Osteoblast (primary cell): ENCODE measurements at regions not wholly inside any gene's neighbourhood (a gene's known extent, or its start where the extent isn't known, plus 50 kb on each side); places are given as distances from the start of the nearest gene placed in this dataset.
A peak's percentile ranks its signal among the peaks of the same experiment; 100 is the strongest.

Source experiments
- DNase-seq: peaks from one replicate; pipeline ENCODE4 v3.0.0; 2011; ENCODE audit warnings: low spot score, mixed read lengths; ENCODE audit not compliant: insufficient read length; ENCODE audit errors: missing footprints
- H2AFZ ChIP-seq: 2 replicates; pipeline ENCODE4 v1.6.0; 2011; ENCODE audit warnings: mild to moderate bottlenecking, low read length
- H3K27ac ChIP-seq: 2 replicates; pipeline ENCODE4 v1.5.1; 2011; ENCODE audit warnings: mild to moderate bottlenecking, low read depth, low read length, moderate library complexity
- H3K27me3 ChIP-seq: 2 replicates; pipeline ENCODE4 v1.6.0; 2012; ENCODE audit warnings: mild to moderate bottlenecking, control low read depth, inconsistent platforms, low read length, moderate library complexity; ENCODE audit not compliant: insufficient read depth
- H3K36me3 ChIP-seq: 2 replicates; pipeline ENCODE4 v1.5.1; 2011; ENCODE audit warnings: mild to moderate bottlenecking, low read length, control low read depth, moderate library complexity; ENCODE audit not compliant: insufficient read depth
- H3K4me1 ChIP-seq: 2 replicates; pipeline ENCODE4 v1.5.1; 2011; ENCODE audit warnings: mild to moderate bottlenecking, low read length, control low read depth, moderate library complexity; ENCODE audit not compliant: insufficient read depth
- H3K4me2 ChIP-seq: 2 replicates; pipeline ENCODE4 v1.6.0; 2011; ENCODE audit warnings: mild to moderate bottlenecking, low read length; ENCODE audit not compliant: insufficient read depth
- H3K4me3 ChIP-seq: fragments of 200-600 bp; sonication (generic); 3 replicates; pipeline ENCODE4 v1.5.1; 2012; ENCODE audit warnings: mild to moderate bottlenecking, low read length, inconsistent platforms; ENCODE audit not compliant: insufficient read depth
- H3K79me2 ChIP-seq: 2 replicates; pipeline ENCODE4 v1.6.0; 2012; ENCODE audit warnings: mild to moderate bottlenecking, low read length, control low read depth, inconsistent platforms; ENCODE audit not compliant: insufficient read depth
- H3K9me3 ChIP-seq: 2 replicates; pipeline ENCODE4 v1.5.1; 2011; ENCODE audit warnings: low read depth, low read length, control low read depth
- H4K20me1 ChIP-seq: 2 replicates; pipeline ENCODE4 v1.6.0; 2012; ENCODE audit warnings: mild to moderate bottlenecking, low read length, control low read depth; ENCODE audit not compliant: insufficient read depth
- TF ChIP-seq, protein P1 (sequence below): IDR thresholded peaks from 2 replicates; pipeline ENCODE4 v1.5.1; 2011; ENCODE audit warnings: mild to moderate bottlenecking, low read depth, low read length, moderate library complexity; ENCODE audit errors: extremely low read depth

DNA sequence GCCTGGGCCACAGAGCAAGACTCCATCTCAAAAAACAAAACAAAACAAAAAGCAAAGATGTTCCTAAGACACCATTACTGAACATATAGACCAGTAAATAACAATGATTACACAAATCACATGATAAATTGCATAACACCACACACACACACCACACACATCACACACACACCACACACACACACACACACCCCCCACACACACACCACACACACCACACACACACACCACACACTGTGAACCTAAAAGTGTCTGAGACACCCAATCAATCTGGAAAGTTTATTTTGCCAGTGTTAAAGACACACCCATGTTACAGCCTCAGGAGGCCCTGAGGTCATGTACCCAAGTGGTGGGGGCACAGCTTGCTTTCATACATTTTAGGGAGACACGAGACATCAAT is 62.6 kb upstream of the ASAP2 start:
- Histone ChIP-seq H3K4me1 (peaks cover 35% of the 10 kb centered on the region), H3K4me2 (no peak overlapping the region), H2AFZ (no peak overlapping the region), H3K36me3 (no peaks in the 10 kb centered on the region), H3K79me2 (no peaks in the 10 kb centered on the region), H3K27me3 (no peaks in the 10 kb centered on the region), H3K27ac (peak overlapping the region; percentile 67), H3K9me3 (no peaks in the 10 kb centered on the region), H4K20me1 (no peaks in the 10 kb centered on the region), H3K4me3 (no peak overlapping the region)
- TF ChIP-seq, protein P1, sequence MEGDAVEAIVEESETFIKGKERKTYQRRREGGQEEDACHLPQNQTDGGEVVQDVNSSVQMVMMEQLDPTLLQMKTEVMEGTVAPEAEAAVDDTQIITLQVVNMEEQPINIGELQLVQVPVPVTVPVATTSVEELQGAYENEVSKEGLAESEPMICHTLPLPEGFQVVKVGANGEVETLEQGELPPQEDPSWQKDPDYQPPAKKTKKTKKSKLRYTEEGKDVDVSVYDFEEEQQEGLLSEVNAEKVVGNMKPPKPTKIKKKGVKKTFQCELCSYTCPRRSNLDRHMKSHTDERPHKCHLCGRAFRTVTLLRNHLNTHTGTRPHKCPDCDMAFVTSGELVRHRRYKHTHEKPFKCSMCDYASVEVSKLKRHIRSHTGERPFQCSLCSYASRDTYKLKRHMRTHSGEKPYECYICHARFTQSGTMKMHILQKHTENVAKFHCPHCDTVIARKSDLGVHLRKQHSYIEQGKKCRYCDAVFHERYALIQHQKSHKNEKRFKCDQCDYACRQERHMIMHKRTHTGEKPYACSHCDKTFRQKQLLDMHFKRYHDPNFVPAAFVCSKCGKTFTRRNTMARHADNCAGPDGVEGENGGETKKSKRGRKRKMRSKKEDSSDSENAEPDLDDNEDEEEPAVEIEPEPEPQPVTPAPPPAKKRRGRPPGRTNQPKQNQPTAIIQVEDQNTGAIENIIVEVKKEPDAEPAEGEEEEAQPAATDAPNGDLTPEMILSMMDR, result no peak
- DNase-seq, result no peak

DNA sequence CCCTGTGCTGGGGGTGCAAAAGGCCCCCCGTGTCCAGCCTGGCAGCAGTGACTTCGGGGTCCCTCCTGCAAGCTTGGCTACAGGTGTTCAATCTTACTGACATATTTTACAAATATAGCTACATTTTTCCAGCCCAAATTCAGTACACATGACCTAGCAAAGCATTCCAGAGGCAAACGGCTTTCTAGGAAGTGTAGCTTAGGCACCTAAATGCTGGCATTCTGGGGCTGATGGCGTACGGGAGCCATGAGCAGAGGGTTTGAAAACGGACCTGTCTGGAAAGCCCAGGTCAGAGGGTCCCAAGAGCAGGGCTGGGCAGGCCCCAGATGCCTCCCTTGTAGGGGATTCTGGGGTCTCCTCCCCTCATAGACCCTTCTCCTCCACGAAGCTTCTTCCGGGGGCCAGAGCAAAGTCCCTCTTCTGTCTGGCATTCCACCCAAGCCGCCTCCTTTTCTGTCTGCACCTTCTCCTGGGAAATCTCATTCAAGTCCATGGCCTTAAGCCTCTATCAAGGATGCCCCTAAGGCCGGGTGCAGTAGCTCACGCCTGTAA is 63.3 kb upstream of the ASAP2 start:
- Histone ChIP-seq H2AFZ (peak overlapping the region; percentile 76), H4K20me1 (no peaks in the 10 kb centered on the region), H3K9me3 (no peaks in the 10 kb centered on the region), H3K27ac (peak overlapping the region; percentile 85), H3K4me2 (peak overlapping the region; percentile 73), H3K27me3 (no peaks in the 10 kb centered on the region), H3K79me2 (no peaks in the 10 kb centered on the region), H3K36me3 (no peaks in the 10 kb centered on the region), H3K4me1 (peaks cover 35% of the 10 kb centered on the region), H3K4me3 (peak overlapping the region; percentile 56)
- DNase-seq, result peak; percentile 76
- TF ChIP-seq, protein P1, result no peak

DNA sequence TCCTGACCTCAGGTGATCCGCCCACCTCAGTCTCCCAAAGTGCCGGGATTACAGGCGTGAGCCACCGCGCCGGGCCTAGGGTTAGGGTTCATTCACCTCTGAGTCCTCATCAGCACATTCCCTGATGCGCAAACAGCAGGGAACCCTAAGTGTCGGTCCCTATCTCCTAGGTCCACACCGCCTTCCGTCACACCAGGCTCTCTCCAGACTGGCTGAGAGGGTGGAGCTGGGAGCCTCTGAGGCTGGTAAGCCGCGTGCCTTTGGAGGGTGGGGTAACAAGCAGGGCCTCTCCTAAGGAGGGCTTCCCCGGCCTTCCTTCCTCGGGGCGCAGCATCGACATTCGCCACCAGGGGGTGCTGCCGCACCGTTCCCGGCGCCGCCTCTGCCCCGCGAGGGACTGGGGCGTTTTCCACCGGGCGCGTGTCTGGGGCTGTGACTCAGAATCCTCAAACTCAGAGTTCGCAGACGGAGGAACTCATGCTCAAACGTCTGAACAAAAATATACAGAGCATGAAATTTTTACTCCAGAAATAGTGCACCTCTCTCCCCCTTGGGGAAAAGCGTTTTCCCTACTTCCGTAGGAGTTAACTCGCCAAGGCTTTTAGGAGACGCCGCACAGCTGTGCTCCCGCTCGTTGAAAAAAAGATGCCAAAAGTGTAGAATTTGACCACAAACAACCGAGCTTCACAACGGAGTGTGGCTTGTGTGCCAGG is 63.9 kb upstream of the ASAP2 start:
- H4K20me1 ChIP-seq, result no peaks in the 10 kb centered on the region
- no peaks in the 10 kb centered on the region for H3K79me2 ChIP-seq
- no peaks in the 10 kb centered on the region for H3K9me3 ChIP-seq
- TF ChIP-seq, protein P1, result peak; percentile 91
- peak overlapping the region; percentile 82 for H2AFZ ChIP-seq
- H3K4me2 ChIP-seq, result peak overlapping the region; percentile 73
- peak overlapping the region; percentile 56 for H3K4me3 ChIP-seq
- peak overlapping the region; percentile 85 for H3K27ac ChIP-seq
- DNase-seq, result peak; percentile 98
- H3K27me3 ChIP-seq, result no peaks in the 10 kb centered on the region
- H3K36me3 ChIP-seq, result no peaks in the 10 kb centered on the region
- H3K4me1 ChIP-seq, result peaks cover 35% of the 10 kb centered on the region

DNA sequence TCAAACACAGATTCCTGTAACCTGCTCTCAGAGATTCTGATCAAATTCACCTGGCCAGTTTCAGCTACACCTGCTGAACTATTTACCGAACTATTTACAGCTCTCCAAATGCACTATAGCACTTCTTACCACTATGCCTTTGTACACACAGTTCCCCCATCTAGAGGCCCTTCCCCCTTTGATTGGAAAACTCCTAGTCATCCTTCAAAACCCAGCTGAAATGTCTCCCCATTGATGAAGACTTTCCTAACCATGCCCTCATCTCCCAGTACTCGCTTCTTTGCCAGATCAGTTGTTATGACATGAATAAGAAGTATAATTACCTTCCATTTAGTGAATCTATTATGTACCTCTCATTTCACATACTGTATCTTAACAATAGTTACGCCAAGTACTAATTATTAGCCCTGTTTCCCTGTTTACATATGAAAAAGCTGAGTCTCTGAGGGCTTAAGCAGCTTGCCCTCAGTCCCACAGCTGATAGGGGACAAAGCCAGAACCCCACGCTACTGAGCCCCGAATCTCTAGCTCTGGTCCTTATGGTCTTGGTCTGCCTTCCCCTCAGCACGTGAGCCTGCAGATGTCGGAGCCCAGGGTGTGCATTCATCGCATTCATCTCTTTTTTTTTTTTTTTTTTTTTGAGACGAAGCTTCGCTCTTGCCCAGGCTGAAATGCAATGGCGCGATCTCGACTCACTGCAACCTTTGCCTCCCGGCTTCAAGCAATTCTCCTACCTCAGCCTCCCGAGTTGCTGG is 64.7 kb upstream of the ASAP2 start:
- Histone ChIP-seq H3K36me3 (no peaks in the 10 kb centered on the region), H3K4me2 (no peak overlapping the region), H2AFZ (no peak overlapping the region), H3K27ac (peak overlapping the region; percentile 13), H3K27me3 (no peaks in the 10 kb centered on the region), H3K9me3 (no peaks in the 10 kb centered on the region), H4K20me1 (no peaks in the 10 kb centered on the region), H3K4me1 (peaks cover 35% of the 10 kb centered on the region), H3K4me3 (no peak overlapping the region), H3K79me2 (no peaks in the 10 kb centered on the region)
- TF ChIP-seq, protein P1, result no peak
- no peak for DNase-seq
